DOHH2 (cell line): ENCODE measurements at regions not wholly inside any gene's neighbourhood (a gene's known extent, or its start where the extent isn't known, plus 50 kb on each side); places are given as distances from the start of the nearest gene placed in this dataset.

ENCODE experiments used
- CTCF ChIP-seq: fragments of 200-600 bp; sonication (generic); IDR thresholded peaks from one replicate; pipeline ENCODE4 v1.5.1; 2014; ENCODE audit warnings: antibody characterized with exemption, mild to moderate bottlenecking, low read depth, low read length; ENCODE audit not compliant: poor library complexity, severe bottlenecking
- EZH2phosphoT487 ChIP-seq: fragments of 200-600 bp; sonication (generic); IDR thresholded peaks from 2 replicates; pipeline ENCODE4 v1.6.1; 2017; ENCODE audit warnings: borderline replicate concordance, mild to moderate bottlenecking, antibody characterized with exemption, low read length, moderate library complexity, mixed read lengths

DNA sequence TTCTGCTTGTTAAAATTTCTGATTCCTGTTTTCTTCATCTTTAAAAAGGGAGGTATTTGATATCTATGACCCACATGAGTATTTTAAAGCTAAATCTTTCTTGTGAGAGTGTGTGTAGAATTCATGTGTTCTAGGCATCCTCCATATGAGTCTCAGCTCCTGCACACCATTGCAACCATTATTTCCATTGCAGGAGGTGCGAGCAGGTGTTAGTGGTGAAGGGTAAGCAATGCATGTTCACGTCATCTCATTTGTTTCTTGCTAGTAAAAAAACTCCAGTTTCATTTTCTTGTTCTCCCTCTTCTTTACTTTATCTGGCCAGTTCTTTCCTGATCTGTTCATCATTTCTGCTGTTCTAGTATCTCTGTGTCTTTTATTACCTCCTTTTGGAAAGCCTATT is 100.5 kb downstream of the ADRA2A start:
- TF ChIP-seq CTCF (no peak), EZH2phosphoT487 (no peak)
